Nucleus accumbens (tissue), 56 donors: ENCODE measurements at regions not wholly inside any gene's neighbourhood (a gene's known extent, or its start where the extent isn't known, plus 50 kb on each side); places are given as distances from the start of the nearest gene placed in this dataset.
"Not testable (repeated sequence)": the region's sequence is repeated elsewhere in the genome, so short reads cannot be mapped to it uniquely, and the experiment has no call there.

ENCODE experiments used
- DNase-seq, 56 donors: peaks; one replicate each; lab custom pipeline; 2025; lab: John Stamatoyannopoulos, UW

- no peak for DNase-seq
Observed at GRCh38 chr7:17436126-17436525, 137.7 kb downstream of the AHR start.

GRCh38 chr7:17437586-17437985 lies 139.1 kb downstream of the AHR start:
- no peak for DNase-seq

GRCh38 chr7:17440025-17440784 lies 141.8 kb downstream of the AHR start:
- DNase-seq = not testable (repeated sequence)

DNA sequence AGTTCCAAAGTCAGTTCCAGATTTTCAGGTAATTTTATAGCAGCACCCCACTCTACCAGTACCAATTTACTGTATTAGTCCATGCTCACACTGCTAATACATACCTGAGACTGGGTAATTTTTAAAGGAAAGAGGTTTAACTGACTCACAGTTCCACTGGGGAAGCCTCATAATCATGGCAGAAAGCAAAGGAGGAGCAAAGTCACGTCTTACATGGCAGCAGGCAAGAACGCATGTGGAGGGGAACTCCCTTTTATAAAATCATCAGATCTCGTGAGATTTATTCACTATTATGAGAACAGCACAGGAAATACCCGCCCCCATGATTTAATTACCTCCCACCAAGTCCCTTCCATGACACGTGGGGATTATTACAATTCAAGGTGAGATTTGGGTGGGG lies 142.4 kb downstream of the AHR start:
- DNase-seq = no peak

GRCh38 chr7:17441557-17441956 lies 143.1 kb downstream of the AHR start:
- DNase-seq = no peak

- no peak for DNase-seq
Observed at GRCh38 chr7:17444151-17444550, 145.7 kb downstream of the AHR start.

DNA sequence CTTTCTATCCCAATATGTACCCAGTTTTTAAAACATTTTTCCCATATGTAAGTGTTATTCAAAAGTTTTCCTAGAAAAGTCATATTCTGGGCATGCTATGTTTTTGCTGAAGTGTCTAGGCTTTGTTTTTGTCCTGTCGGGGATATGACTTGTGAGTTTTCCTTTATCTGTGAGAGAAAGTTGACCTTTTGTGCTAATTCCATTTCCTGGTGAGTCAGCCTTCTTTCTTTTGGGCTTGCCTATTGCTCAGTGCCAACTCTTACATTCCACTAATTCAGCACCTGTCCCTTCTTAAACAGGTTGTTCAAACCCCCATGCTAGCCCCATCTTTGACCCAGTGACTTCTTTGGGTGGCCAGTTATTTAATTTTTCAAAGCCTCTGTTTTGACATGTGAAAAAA lies 146.2 kb downstream of the AHR start:
- no peak for DNase-seq

GRCh38 chr7:17446340-17446739 lies 147.9 kb downstream of the AHR start:
- no peak for DNase-seq

GRCh38 chr7:17447728-17448478 lies 149.5 kb downstream of the AHR start:
- no peak for DNase-seq

- no peak for DNase-seq
Observed at GRCh38 chr7:17448479-17449423, 150.3 kb downstream of the AHR start.

GRCh38 chr7:17456541-17456940 lies 158.1 kb downstream of the AHR start:
- no peak for DNase-seq

GRCh38 chr7:17460001-17460400 lies 161.5 kb downstream of the AHR start:
- DNase-seq = no peak

GRCh38 chr7:17460665-17461064 lies 162.2 kb downstream of the AHR start:
- DNase-seq = no peak

GRCh38 chr7:17462131-17462631 lies 163.7 kb downstream of the AHR start:
- DNase-seq = no peak

DNA sequence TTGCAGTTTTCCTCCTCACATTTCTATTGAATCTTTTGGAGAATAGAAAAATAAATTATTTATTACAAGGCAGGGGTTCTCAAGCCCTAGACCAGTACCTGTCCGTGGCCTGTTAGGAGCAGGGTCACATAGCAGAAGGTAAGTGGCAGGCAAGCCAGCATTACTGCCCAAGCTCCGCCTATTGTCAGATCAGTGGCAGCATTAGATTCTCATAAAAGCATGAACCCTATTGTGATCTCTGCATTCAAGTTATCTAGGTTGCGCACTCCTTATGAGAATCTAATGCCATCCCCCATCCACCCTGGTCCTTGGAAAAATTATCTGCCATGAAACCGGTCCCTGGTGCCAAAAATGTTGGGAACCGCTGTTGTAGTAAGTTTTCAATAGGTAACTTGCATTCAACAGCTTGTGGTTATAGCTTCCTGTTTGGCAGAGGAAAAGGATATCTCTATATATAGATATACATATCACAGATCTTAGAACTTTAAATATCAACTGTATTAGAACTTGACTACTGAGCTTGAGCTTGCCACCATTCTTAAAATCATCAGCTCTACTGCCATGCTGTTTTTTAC lies 165.1 kb downstream of the AHR start:
- no peak for DNase-seq

DNA sequence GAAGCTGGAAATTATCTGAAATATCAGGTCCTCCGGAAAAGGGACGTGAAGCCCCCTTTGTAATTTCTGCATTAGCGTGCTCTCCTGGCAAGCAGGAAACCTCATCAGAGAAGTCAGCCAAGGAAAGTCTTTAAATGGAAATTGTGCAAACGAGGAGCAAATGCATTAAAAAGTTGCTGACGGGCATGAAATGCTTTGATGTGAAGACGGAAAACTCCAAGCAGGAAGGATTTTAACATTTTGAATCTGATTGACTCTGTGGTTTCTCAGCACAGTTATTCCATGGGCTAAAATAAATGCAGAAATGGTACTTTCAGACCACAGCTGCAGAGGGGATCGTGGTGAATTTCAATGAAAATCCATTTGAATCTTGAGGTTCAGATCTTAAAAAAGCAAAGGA lies 167.8 kb downstream of the AHR start:
- DNase-seq = no peak

DNA sequence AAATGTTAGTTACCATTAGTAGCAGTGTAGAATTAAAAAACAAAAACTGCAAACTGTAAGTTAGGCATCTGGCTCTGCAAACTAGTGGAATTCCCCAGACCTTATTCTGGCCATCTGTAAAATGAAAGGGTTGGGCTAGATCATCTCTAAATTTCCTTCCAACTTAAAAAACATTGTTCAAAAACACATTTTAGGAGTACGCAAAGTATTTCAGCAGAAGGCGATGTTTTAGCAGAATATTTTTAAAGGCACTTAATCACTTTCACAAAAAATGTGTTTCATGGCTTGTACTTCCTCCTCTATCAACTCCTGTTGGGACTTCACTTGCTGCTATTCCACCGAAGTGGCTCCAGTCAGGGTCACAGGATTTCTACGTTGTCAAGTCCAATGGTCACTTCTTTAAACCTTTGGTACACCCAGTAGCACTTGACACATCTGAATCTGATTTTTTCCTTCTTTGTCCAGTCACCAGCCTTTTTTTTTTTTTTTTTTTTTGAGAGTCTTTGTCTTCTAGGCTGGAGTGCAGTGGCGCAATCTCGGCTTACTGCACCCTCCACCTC lies 169.0 kb downstream of the AHR start:
- DNase-seq = no peak

GRCh38 chr7:17471325-17471724 lies 172.9 kb downstream of the AHR start:
- DNase-seq = no peak

DNA sequence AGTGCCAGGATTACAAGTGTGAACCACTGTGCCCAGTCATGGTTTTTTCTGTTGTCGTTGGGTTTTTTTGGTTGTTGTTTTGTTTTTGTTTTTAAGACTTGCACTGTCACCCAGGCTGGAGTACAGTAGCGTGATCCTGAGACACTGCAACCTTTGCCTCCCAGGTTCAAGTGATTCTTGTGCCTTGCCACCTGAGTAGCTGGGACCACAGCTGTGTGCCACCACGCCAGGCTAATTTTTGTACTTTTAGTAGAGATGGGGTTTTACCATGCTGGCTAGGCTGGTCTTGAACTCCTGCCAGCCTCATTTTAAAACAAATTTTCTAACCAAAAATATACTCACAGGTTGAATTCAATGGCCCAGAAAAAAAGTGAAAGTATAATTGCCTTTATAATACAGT lies 174.1 kb downstream of the AHR start:
- no peak for DNase-seq

GRCh38 chr7:17472939-17473338 lies 174.5 kb downstream of the AHR start:
- no peak for DNase-seq
